ENCODE measurements at regions not wholly inside any gene's neighbourhood (a gene's known extent, or its start where the extent isn't known, plus 50 kb on each side); places are given as distances from the start of the nearest gene placed in this dataset.

GRCh38 chr2:83561592-83561991 is 897.5 kb downstream of the SUCLG1 start:
- TF ChIP-seq ZNF274 (IDR thresholded peaks at IDR 0.05; ENCODE audit: low read depth, low read length) (no peak), YY1 (IDR thresholded peaks at IDR 0.05; ENCODE audit: insufficient read depth, insufficient read length) (no peak)

Data from NT2/D1 (cell line).